HG02852 (cell line): ENCODE measurements at regions not wholly inside any gene's neighbourhood (a gene's known extent, or its start where the extent isn't known, plus 50 kb on each side); places are given as distances from the start of the nearest gene placed in this dataset.
"Not testable (repeated sequence)": the region's sequence is repeated elsewhere in the genome, so short reads cannot be mapped to it uniquely, and the experiment has no call there.

Experiments used
- ATAC-seq: cut with Tn5 transposase; IDR thresholded peaks from one replicate; pipeline ENCODE4 v1.9.1; 2021; ENCODE audit warnings: mild to moderate bottlenecking, moderate library complexity; ENCODE audit not compliant: unreplicated experiment

- ATAC-seq, result no peak
Observed at GRCh38 chr4:153099391-153100140, 104.7 kb upstream of the TRIM2 start.

GRCh38 chr4:153106736-153107135, 97.5 kb upstream of the TRIM2 start:
- not testable (repeated sequence) for ATAC-seq

- ATAC-seq, result no peak
Observed at GRCh38 chr4:153107246-153107645, 97.0 kb upstream of the TRIM2 start.

GRCh38 chr4:153109296-153109849, 94.9 kb upstream of the TRIM2 start:
- ATAC-seq, result no peak

- ATAC-seq, result no peak
Observed at GRCh38 chr4:153110739-153111138, 93.5 kb upstream of the TRIM2 start.

- no peak for ATAC-seq
Observed at GRCh38 chr4:153111426-153112040, 92.7 kb upstream of the TRIM2 start.

- no peak for ATAC-seq
Observed at GRCh38 chr4:153112041-153112441, 92.2 kb upstream of the TRIM2 start.

GRCh38 chr4:153113061-153113837, 91.0 kb upstream of the TRIM2 start:
- no peak for ATAC-seq

- ATAC-seq, result no peak
Observed at GRCh38 chr4:153113838-153114105, 90.5 kb upstream of the TRIM2 start.

- no peak for ATAC-seq
Observed at GRCh38 chr4:153114771-153115321, 89.4 kb upstream of the TRIM2 start.

GRCh38 chr4:153115322-153116290, 88.6 kb upstream of the TRIM2 start:
- ATAC-seq, result peak; percentile 77

GRCh38 chr4:153116291-153116680, 88.0 kb upstream of the TRIM2 start:
- ATAC-seq, result no peak

GRCh38 chr4:153116801-153117200, 87.4 kb upstream of the TRIM2 start:
- ATAC-seq, result no peak

- ATAC-seq, result no peak
Observed at GRCh38 chr4:153117554-153117953, 86.7 kb upstream of the TRIM2 start.

GRCh38 chr4:153119626-153120025, 84.6 kb upstream of the TRIM2 start:
- ATAC-seq, result no peak

- ATAC-seq, result no peak
Observed at GRCh38 chr4:153120235-153120634, 84.0 kb upstream of the TRIM2 start.

GRCh38 chr4:153122855-153123254, 81.4 kb upstream of the TRIM2 start:
- ATAC-seq, result no peak

GRCh38 chr4:153126137-153126536, 78.1 kb upstream of the TRIM2 start:
- ATAC-seq, result no peak

- peak; percentile 82 for ATAC-seq
Observed at GRCh38 chr4:153127760-153128494, 76.3 kb upstream of the TRIM2 start.

- ATAC-seq, result no peak
Observed at GRCh38 chr4:153131596-153131995, 72.6 kb upstream of the TRIM2 start.
